ENCODE measurements at regions not wholly inside any gene's neighbourhood (a gene's known extent, or its start where the extent isn't known, plus 50 kb on each side); places are given as distances from the start of the nearest gene placed in this dataset.

DNA sequence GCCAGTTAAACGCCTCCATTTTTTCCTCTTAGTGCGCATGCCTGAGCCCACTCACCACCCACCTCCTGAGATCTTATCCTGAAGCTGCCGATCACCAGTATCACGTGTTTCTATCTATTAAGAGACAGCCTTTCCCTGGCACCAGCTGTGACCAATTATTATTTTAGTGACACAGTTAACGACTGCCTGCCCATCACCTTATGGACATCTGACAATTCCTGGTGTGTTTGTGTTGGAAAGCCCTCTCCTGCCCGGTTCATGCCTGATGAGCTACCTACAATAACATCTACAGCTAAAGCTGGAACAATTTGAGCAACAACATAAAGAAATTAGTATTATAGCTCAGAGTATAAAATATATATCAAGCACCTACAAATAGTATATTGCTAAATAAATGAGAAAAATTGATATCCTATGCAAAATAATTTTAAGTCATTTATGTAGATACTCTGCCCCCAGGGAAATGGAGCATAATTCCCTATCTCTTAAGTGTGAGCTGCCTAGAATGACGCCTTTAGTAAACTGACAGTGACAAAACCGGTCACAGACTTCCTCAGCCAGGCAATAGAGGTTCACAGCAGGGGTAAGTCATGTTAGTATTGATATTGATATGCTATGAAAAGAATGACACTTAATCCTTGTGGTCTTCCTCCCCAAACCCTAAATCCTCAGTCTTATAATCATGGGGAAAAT, 862.2 kb downstream of the TRAM1L1 start:
- in situ Hi-C loops (cut with HindIII; ENCODE audit: extremely low pct_ligation_motif_present, low pct_unique_long_range_greater_than_20kb) (no loop called here), intact Hi-C loops (cut with micrococcal nuclease; ENCODE audit: unreplicated experiment) (no loop called here)
- H2AFZ ChIP-seq (ENCODE audit: low read length), result no peak overlapping the region
- 23% methylated on average over 8 of the region's 8 CpGs for WGBS (ENCODE audit: low lambda C conversion rate)
- TF ChIP-seq RAD51 (IDR thresholded peaks at IDR 0.05; ENCODE audit: borderline replicate concordance), result no peak
- TF ChIP-seq SUZ12 (IDR thresholded peaks at IDR 0.05; ENCODE audit: low read depth, low read length), result no peak
- no peak for TF ChIP-seq EZH2 (conservative IDR thresholded peaks at IDR 0.05; ENCODE audit: low read depth, low read length)
- no peak for TF ChIP-seq ZNF44 (CRISPR knock-in tag; IDR thresholded peaks at IDR 0.05)
- no peak for TF ChIP-seq TCF12 (IDR thresholded peaks at IDR 0.05)
- no peak for TF ChIP-seq TCF12 (CRISPR knock-in tag; IDR thresholded peaks at IDR 0.05)
- no peak for TF ChIP-seq PCBP1 (IDR thresholded peaks at IDR 0.05; ENCODE audit: borderline replicate concordance, low read depth, low read length)
- no peak for TF ChIP-seq ZNF441 (CRISPR knock-in tag; IDR thresholded peaks at IDR 0.05; ENCODE audit: borderline replicate concordance)
- no peak for TF ChIP-seq ZNF563 (CRISPR knock-in tag; IDR thresholded peaks at IDR 0.05)
- no peak for TF ChIP-seq ATRX (CRISPR knock-in tag; IDR thresholded peaks at IDR 0.05; ENCODE audit: borderline replicate concordance)
- TF ChIP-seq SMC3 (IDR thresholded peaks at IDR 0.05; ENCODE audit: low read length), result no peak
- no peak for TF ChIP-seq ZNF343 (CRISPR knock-in tag; IDR thresholded peaks at IDR 0.05)
- no peak for TF ChIP-seq ISL2 (CRISPR knock-in tag; IDR thresholded peaks at IDR 0.05)
- no peak for TF ChIP-seq KLF16 (CRISPR knock-in tag; IDR thresholded peaks at IDR 0.05)
- no peak for TF ChIP-seq ARHGAP35 (CRISPR knock-in tag; IDR thresholded peaks at IDR 0.05; ENCODE audit: borderline replicate concordance)
- no peak for TF ChIP-seq SETDB1 (CRISPR knock-in tag; IDR thresholded peaks at IDR 0.05; ENCODE audit: borderline replicate concordance)
- TF ChIP-seq NFKB2 (CRISPR knock-in tag; IDR thresholded peaks at IDR 0.05; ENCODE audit: borderline replicate concordance), result no peak
- TF ChIP-seq NRL (CRISPR knock-in tag; IDR thresholded peaks at IDR 0.05; ENCODE audit: borderline replicate concordance), result no peak
- TF ChIP-seq POLR2A (IDR thresholded peaks at IDR 0.05; ENCODE audit: insufficient read depth in 1 of 2, low read depth in 2 of 2, low read length in 2 of 2), result no peak
- H3K79me2 ChIP-seq (ENCODE audit: insufficient read depth, low read length), result no peaks in the 10 kb centered on the region
- POLR2A ChIA-PET, result no interaction called here
- no peaks in the 10 kb centered on the region for H3K27me3 ChIP-seq (ENCODE audit: control insufficient read depth in 1 of 2, insufficient read depth in 2 of 2, low read length in 2 of 2)
- no peaks in the 10 kb centered on the region for H3K4me1 ChIP-seq (ENCODE audit: insufficient read depth, low read length)
- no peak overlapping the region for H3K9ac ChIP-seq (ENCODE audit: insufficient read depth, low read depth, low read length)
- no peak overlapping the region for H3K27ac ChIP-seq (ENCODE audit: extremely low read length, insufficient read depth, low read length)
- no peak overlapping the region for H3K4me2 ChIP-seq (ENCODE audit: low read depth, low read length)
- no peaks in the 10 kb centered on the region for H4K20me1 ChIP-seq (ENCODE audit: insufficient read depth, low read length)
- H3K9me3 ChIP-seq (ENCODE audit: low read length), result no peaks in the 10 kb centered on the region
- no peak overlapping the region for H3K4me3 ChIP-seq (replicated peaks in 1 of 3; ENCODE audit: insufficient read depth in 1 of 3, low read depth in 2 of 3, low read length in 3 of 3)
- no peak for FAIRE-seq
- ATAC-seq, result no peak
- CTCF ChIA-PET (ENCODE audit: low intra/inter-chr PET ratio, low total read pairs), result no interaction called here
- no TSS peak for BruUV-seq (replicated peaks)
- no peak for DNase-seq (ENCODE audit: low spot score)
- no peaks in the 10 kb centered on the region for H3K36me3 ChIP-seq (replicated peaks in 1 of 2; ENCODE audit: control insufficient read depth in 1 of 2, insufficient read depth in 2 of 2, low read length in 2 of 2)

Measured in HepG2 (cell line).